GM12892 (cell line): ENCODE measurements at regions not wholly inside any gene's neighbourhood (a gene's known extent, or its start where the extent isn't known, plus 50 kb on each side); places are given as distances from the start of the nearest gene placed in this dataset.

ENCODE experiments used
- DNase-seq: peaks from one replicate; pipeline ENCODE4 v3.0.0; 2011; ENCODE audit not compliant: insufficient read length
- FAIRE-seq: peaks from 2 replicates; lab custom pipeline; 2011; peaks lifted over from hg19 to GRCh38; lab: Jason Lieb, UNC
- POLR2A ChIP-seq: IDR thresholded peaks from 2 replicates; pipeline ENCODE4 v1.6.1; 2011; ENCODE audit warnings: low read depth, low read length, control low read depth
- POLR2AphosphoS5 ChIP-seq: IDR thresholded peaks from 2 replicates; pipeline ENCODE4 v1.6.1; 2011; ENCODE audit warnings: low read depth, low read length, control low read depth
- TAF1 ChIP-seq: IDR thresholded peaks from 2 replicates; pipeline ENCODE4 v1.6.1; 2011; ENCODE audit warnings: low read depth, mild to moderate bottlenecking, control low read depth, low read length, borderline replicate concordance

GRCh38 chr6:126091466-126091865 lies 105.1 kb downstream of the TRMT11 start:
- DNase-seq: no peak
- no peak for FAIRE-seq
- no peak for TF ChIP-seq POLR2AphosphoS5
- no peak for TF ChIP-seq POLR2A
- TF ChIP-seq TAF1: no peak

GRCh38 chr6:126093108-126093507 lies 106.8 kb downstream of the TRMT11 start:
- DNase-seq (no peak), FAIRE-seq (no peak)
- TF ChIP-seq POLR2A: no peak
- no peak for TF ChIP-seq TAF1
- TF ChIP-seq POLR2AphosphoS5: no peak

GRCh38 chr6:126094411-126094810 lies 108.1 kb downstream of the TRMT11 start:
- TF ChIP-seq TAF1 (no peak), POLR2AphosphoS5 (no peak), POLR2A (no peak)
- FAIRE-seq (no peak), DNase-seq (no peak)

- DNase-seq (no peak), FAIRE-seq (no peak)
- TF ChIP-seq POLR2AphosphoS5: no peak
- no peak for TF ChIP-seq TAF1
- no peak for TF ChIP-seq POLR2A
Observed at GRCh38 chr6:126100386-126100785, 114.0 kb downstream of the TRMT11 start.

GRCh38 chr6:126102358-126102757 lies 116.0 kb downstream of the TRMT11 start:
- no peak for DNase-seq
- TF ChIP-seq TAF1: no peak
- no peak for TF ChIP-seq POLR2A
- TF ChIP-seq POLR2AphosphoS5: no peak
- FAIRE-seq: no peak

GRCh38 chr6:126103993-126104392 lies 117.7 kb downstream of the TRMT11 start:
- DNase-seq (no peak), FAIRE-seq (no peak)
- TF ChIP-seq TAF1: no peak

GRCh38 chr6:126107475-126108166 lies 121.3 kb downstream of the TRMT11 start:
- no peak for FAIRE-seq
- DNase-seq: no peak
- TF ChIP-seq POLR2A: no peak
- TF ChIP-seq POLR2AphosphoS5: no peak
- TF ChIP-seq TAF1: no peak

GRCh38 chr6:126110512-126111270 lies 124.4 kb downstream of the TRMT11 start:
- FAIRE-seq (no peak), DNase-seq (no peak)
- TF ChIP-seq POLR2A: no peak
- TF ChIP-seq TAF1: no peak
- no peak for TF ChIP-seq POLR2AphosphoS5

- DNase-seq (no peak), FAIRE-seq (no peak)
- TF ChIP-seq TAF1: no peak
- TF ChIP-seq POLR2AphosphoS5: no peak
- no peak for TF ChIP-seq POLR2A
Observed at GRCh38 chr6:126111327-126111726, 125.0 kb downstream of the TRMT11 start.

GRCh38 chr6:126112171-126112632 lies 125.9 kb downstream of the TRMT11 start:
- FAIRE-seq (no peak), DNase-seq (no peak)

GRCh38 chr6:126113261-126113660 lies 126.9 kb downstream of the TRMT11 start:
- no peak for FAIRE-seq
- TF ChIP-seq POLR2AphosphoS5 (no peak), POLR2A (no peak), TAF1 (no peak)
- DNase-seq: no peak

More at GRCh38 chr6:126112171-126112632, 125.9 kb downstream of the TRMT11 start:
- TF ChIP-seq POLR2AphosphoS5 (no peak), TAF1 (no peak), POLR2A (no peak)
